HepG2 (cell line): ENCODE measurements at regions not wholly inside any gene's neighbourhood (a gene's known extent, or its start where the extent isn't known, plus 50 kb on each side); places are given as distances from the start of the nearest gene placed in this dataset.

ENCODE experiments used
- EP300 ChIP-seq, 3 experiments: sonication (generic) in 1 of 3; formaldehyde crosslinking in 1 of 3; IDR thresholded peaks; 2 replicates each; pipeline versions ENCODE4 v1.5.1 to v1.6.1; 2011 to 2020; ENCODE audit warnings: low read depth in 2 of 3, low read length in 2 of 3, borderline replicate concordance in 1 of 3, improper control_type of control experiment in 1 of 3, mild to moderate bottlenecking in 1 of 3, missing genetic modification reagents in 1 of 3, moderate library complexity in 1 of 3
- GATAD1 ChIP-seq: IDR thresholded peaks from 2 replicates; pipeline ENCODE4 v1.6.1; 2016; ENCODE audit warnings: missing genetic modification reagents, missing compliant biosample characterization
- HMG20A ChIP-seq: IDR thresholded peaks from 2 replicates; pipeline ENCODE4 v1.6.1; 2016; ENCODE audit warnings: borderline replicate concordance
- NFIB ChIP-seq: sonication (generic); formaldehyde crosslinking; IDR thresholded peaks from 2 replicates; pipeline ENCODE4 v1.9.0; 2021; ENCODE audit warnings: missing genetic modification reagents, mild to moderate bottlenecking, borderline replicate concordance
- NFIC ChIP-seq: IDR thresholded peaks from 2 replicates; pipeline ENCODE4 v1.6.1; 2012; ENCODE audit warnings: mild to moderate bottlenecking, low read length, inconsistent platforms
- RARG ChIP-seq: sonication (generic); formaldehyde crosslinking; IDR thresholded peaks from 2 replicates; pipeline ENCODE4 v1.4.0; 2020; ENCODE audit warnings: low read depth, mild to moderate bottlenecking, missing genetic modification reagents
- RELA ChIP-seq: sonication (generic); formaldehyde crosslinking; IDR thresholded peaks from 2 replicates; pipeline ENCODE4 v1.4.0; 2020; ENCODE audit warnings: missing genetic modification reagents
- TF ChIP-seq, protein P1 (sequence below): sonication (generic); formaldehyde crosslinking; IDR thresholded peaks from 2 replicates; pipeline ENCODE4 v1.4.0; 2020; ENCODE audit warnings: missing genetic modification reagents
- TF ChIP-seq, protein P2 (sequence below): sonication (generic); formaldehyde crosslinking; IDR thresholded peaks from 2 replicates; pipeline ENCODE4 v1.5.0; 2020; ENCODE audit warnings: mild to moderate bottlenecking, missing genetic modification reagents, moderate library complexity
- TF ChIP-seq, protein P3 (sequence below): sonication (generic); formaldehyde crosslinking; IDR thresholded peaks from 2 replicates; pipeline ENCODE4 v1.8.0; 2022; ENCODE audit warnings: low read depth, missing genetic modification reagents
- TF ChIP-seq, protein P4 (sequence below): IDR thresholded peaks from 2 replicates; pipeline ENCODE4 v1.6.1; 2016

DNA sequence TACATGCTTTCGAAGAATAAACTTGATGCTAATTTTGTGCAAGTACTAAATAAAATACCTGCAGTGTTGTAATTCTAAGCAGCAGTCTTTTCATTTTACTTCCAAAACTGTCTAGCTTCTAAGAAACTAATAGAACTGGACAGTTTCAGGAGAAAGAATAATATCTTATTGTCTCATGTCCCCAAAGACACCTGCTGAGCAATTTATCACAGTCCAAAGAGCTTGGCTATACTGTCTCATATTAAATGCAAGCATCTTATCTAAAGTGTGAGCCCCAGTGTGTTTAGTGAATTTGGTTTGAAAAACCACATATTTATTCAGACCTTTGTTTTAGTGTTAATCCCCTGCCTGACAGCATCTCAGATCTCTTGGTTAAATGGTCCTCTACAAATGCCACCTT lies 374.3 kb downstream of the TMX3 start:
- TF ChIP-seq RARG, result no peak
- no peak for TF ChIP-seq NFIC
- TF ChIP-seq HMG20A (CRISPR knock-in tag), result no peak
- TF ChIP-seq RELA (CRISPR knock-in tag), result no peak
- no peak for TF ChIP-seq EP300 (IDR thresholded peaks at IDR 0.05; ENCODE audit: low read depth in 2 of 2, low read length in 2 of 2)
- no peak for TF ChIP-seq EP300 (CRISPR knock-in tag; IDR thresholded peaks at IDR 0.05; ENCODE audit: borderline replicate concordance)
- TF ChIP-seq GATAD1 (CRISPR knock-in tag), result no peak
- TF ChIP-seq, protein P1, sequence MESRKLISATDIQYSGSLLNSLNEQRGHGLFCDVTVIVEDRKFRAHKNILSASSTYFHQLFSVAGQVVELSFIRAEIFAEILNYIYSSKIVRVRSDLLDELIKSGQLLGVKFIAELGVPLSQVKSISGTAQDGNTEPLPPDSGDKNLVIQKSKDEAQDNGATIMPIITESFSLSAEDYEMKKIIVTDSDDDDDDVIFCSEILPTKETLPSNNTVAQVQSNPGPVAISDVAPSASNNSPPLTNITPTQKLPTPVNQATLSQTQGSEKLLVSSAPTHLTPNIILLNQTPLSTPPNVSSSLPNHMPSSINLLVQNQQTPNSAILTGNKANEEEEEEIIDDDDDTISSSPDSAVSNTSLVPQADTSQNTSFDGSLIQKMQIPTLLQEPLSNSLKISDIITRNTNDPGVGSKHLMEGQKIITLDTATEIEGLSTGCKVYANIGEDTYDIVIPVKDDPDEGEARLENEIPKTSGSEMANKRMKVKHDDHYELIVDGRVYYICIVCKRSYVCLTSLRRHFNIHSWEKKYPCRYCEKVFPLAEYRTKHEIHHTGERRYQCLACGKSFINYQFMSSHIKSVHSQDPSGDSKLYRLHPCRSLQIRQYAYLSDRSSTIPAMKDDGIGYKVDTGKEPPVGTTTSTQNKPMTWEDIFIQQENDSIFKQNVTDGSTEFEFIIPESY (CRISPR knock-in tag), result no peak
- TF ChIP-seq, protein P2, sequence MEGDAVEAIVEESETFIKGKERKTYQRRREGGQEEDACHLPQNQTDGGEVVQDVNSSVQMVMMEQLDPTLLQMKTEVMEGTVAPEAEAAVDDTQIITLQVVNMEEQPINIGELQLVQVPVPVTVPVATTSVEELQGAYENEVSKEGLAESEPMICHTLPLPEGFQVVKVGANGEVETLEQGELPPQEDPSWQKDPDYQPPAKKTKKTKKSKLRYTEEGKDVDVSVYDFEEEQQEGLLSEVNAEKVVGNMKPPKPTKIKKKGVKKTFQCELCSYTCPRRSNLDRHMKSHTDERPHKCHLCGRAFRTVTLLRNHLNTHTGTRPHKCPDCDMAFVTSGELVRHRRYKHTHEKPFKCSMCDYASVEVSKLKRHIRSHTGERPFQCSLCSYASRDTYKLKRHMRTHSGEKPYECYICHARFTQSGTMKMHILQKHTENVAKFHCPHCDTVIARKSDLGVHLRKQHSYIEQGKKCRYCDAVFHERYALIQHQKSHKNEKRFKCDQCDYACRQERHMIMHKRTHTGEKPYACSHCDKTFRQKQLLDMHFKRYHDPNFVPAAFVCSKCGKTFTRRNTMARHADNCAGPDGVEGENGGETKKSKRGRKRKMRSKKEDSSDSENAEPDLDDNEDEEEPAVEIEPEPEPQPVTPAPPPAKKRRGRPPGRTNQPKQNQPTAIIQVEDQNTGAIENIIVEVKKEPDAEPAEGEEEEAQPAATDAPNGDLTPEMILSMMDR (CRISPR knock-in tag), result no peak
- TF ChIP-seq, protein P3, sequence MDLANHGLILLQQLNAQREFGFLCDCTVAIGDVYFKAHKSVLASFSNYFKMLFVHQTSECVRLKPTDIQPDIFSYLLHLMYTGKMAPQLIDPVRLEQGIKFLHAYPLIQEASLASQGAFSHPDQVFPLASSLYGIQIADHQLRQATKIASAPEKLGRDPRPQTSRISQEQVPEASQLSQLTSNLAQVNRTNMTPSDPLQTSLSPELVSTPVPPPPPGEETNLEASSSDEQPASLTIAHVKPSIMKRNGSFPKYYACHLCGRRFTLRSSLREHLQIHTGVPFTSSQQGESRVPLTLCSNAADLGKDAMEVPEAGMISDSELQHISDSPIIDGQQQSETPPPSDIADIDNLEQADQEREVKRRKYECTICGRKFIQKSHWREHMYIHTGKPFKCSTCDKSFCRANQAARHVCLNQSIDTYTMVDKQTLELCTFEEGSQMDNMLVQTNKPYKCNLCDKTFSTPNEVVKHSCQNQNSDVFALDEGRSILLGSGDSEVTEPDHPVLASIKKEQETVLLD (CRISPR knock-in tag), result no peak
- TF ChIP-seq, protein P4, sequence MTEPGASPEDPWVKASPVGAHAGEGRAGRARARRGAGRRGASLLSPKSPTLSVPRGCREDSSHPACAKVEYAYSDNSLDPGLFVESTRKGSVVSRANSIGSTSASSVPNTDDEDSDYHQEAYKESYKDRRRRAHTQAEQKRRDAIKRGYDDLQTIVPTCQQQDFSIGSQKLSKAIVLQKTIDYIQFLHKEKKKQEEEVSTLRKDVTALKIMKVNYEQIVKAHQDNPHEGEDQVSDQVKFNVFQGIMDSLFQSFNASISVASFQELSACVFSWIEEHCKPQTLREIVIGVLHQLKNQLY, result no peak
- TF ChIP-seq NFIB (CRISPR knock-in tag), result no peak
